PC-9 (cell line): ENCODE measurements at regions not wholly inside any gene's neighbourhood (a gene's known extent, or its start where the extent isn't known, plus 50 kb on each side); places are given as distances from the start of the nearest gene placed in this dataset.

ENCODE experiments used
- BruUV-seq: library from RNA; stranded (reverse); fragments of 400-500 nt; replicated peaks from 2 replicates; lab custom pipeline; 2021; lab: Mats Ljungman, UMichigan
- CTCF ChIA-PET: fragments of 300-600 bp; sonication (Branson Sonifier 250); formaldehyde crosslinking; loops from one replicate; lab custom pipeline; 2022; ENCODE audit warnings: antibody characterized with exemption; lab: Charles Lee
- POLR2A ChIA-PET: fragments of 300-600 bp; sonication (Branson Sonifier 250); formaldehyde crosslinking; loops from one replicate; lab custom pipeline; 2022; ENCODE audit warnings: antibody characterized with exemption; ENCODE audit not compliant: unreplicated experiment; lab: Charles Lee
- DNase-seq, 2 experiments: peaks; one replicate each; pipeline versions ENCODE4 v3.0.0 to v3.0.0-alpha.2; 2015 to 2022; ENCODE audit warnings: mixed read lengths in 1 of 2
- H2AFZ ChIP-seq: fragments of 200-600 bp; sonication (generic); 2 replicates; pipeline ENCODE4 v1.8.1; 2017; ENCODE audit warnings: antibody characterized with exemption
- H3F3A ChIP-seq: fragments of 200-600 bp; sonication (generic); 2 replicates; pipeline ENCODE4 v1.8.1; 2017; ENCODE audit warnings: antibody characterized with exemption, mild to moderate bottlenecking, low read depth; ENCODE audit not compliant: insufficient read depth
- H3K27ac ChIP-seq: fragments of 200-600 bp; sonication (generic); 2 replicates; pipeline ENCODE4 v1.6.1; 2016; ENCODE audit warnings: mixed run types
- H3K27me3 ChIP-seq: fragments of 200-600 bp; sonication (generic); 2 replicates; pipeline ENCODE4 v1.6.1; 2016; ENCODE audit warnings: low read depth, mixed run types; ENCODE audit not compliant: insufficient read depth
- H3K36me3 ChIP-seq: fragments of 200-600 bp; sonication (generic); 2 replicates; pipeline ENCODE4 v1.6.1; 2016; ENCODE audit warnings: low read depth, mixed run types
- H3K4me1 ChIP-seq: fragments of 200-600 bp; sonication (generic); replicated peaks from 2 replicates; pipeline ENCODE4 v1.6.1; 2016; ENCODE audit warnings: mixed run types; ENCODE audit not compliant: insufficient read depth
- H3K4me2 ChIP-seq: fragments of 200-600 bp; sonication (generic); 2 replicates; pipeline ENCODE4 v1.6.1; 2017; ENCODE audit warnings: mixed run types
- H3K4me3 ChIP-seq: fragments of 200-600 bp; sonication (generic); 2 replicates; pipeline ENCODE4 v1.6.1; 2016; ENCODE audit warnings: mixed run types
- H3K79me2 ChIP-seq: fragments of 200-600 bp; sonication (generic); 2 replicates; pipeline ENCODE4 v1.6.1; 2017; ENCODE audit warnings: low read depth, mixed run types
- H3K9me2 ChIP-seq: fragments of 200-600 bp; sonication (generic); 2 replicates; pipeline ENCODE4 v1.8.1; 2017; ENCODE audit warnings: mild to moderate bottlenecking; ENCODE audit not compliant: insufficient read depth
- H3K9me3 ChIP-seq: fragments of 200-600 bp; sonication (generic); 2 replicates; pipeline ENCODE4 v1.8.1; 2016; ENCODE audit warnings: low read depth; ENCODE audit not compliant: insufficient read depth
- H4K20me1 ChIP-seq: fragments of 200-600 bp; sonication (generic); 2 replicates; pipeline ENCODE4 v1.8.1; 2017; ENCODE audit not compliant: insufficient read depth
- CTCF ChIP-seq: fragments of 200-600 bp; sonication (generic); conservative IDR thresholded peaks from 2 replicates; pipeline ENCODE4 v1.6.1; 2017; ENCODE audit warnings: mixed run types, antibody characterized with exemption, mild to moderate bottlenecking, moderate library complexity
- EZH2 ChIP-seq: fragments of 200-600 bp; sonication (generic); IDR thresholded peaks from 2 replicates; pipeline ENCODE4 v1.8.0; 2017; ENCODE audit warnings: antibody characterized with exemption, low read depth
- intact Hi-C: fragments of 100-400 bp; cut with micrococcal nuclease; formaldehyde crosslinking; loops from one replicate; pipeline ENCODE4 v1.10.0; 2022; ENCODE audit not compliant: unreplicated experiment

GRCh38 chr3:65006300-65006739 is 318.5 kb upstream of the ADAMTS9 start:
- TF ChIP-seq CTCF, result no peak
- TF ChIP-seq EZH2, result no peak
- H3K27me3 ChIP-seq, result no peaks in the 10 kb centered on the region
- no peaks in the 10 kb centered on the region for H3K9me3 ChIP-seq
- H2AFZ ChIP-seq, result no peak overlapping the region
- H3K27ac ChIP-seq, result peak overlapping the region; percentile 48
- intact Hi-C loops, result loop anchor here (1.0 kb wide), 1 partner anchor 29 kb away; no protein-coding TSS in a partner anchor
- H3F3A ChIP-seq, result no peaks in the 10 kb centered on the region
- ChIA-PET POLR2A (no interaction called here), CTCF (interaction anchor here (0.9 kb wide), 1 partner anchor 28 kb away, joined by 5 read pairs; no protein-coding TSS in a partner anchor)
- H3K4me1 ChIP-seq, result peaks cover 18% of the 10 kb centered on the region
- H3K79me2 ChIP-seq, result no peaks in the 10 kb centered on the region
- no TSS peak for BruUV-seq
- peak in 1 of 2 experiments; percentile 58 for DNase-seq
- peak overlapping the region; percentile 47; the same call in 1 of the 2 replicates for H3K4me2 ChIP-seq
- no peaks in the 10 kb centered on the region for H3K36me3 ChIP-seq
- no peaks in the 10 kb centered on the region for H4K20me1 ChIP-seq
- no peak overlapping the region for H3K4me3 ChIP-seq
- H3K9me2 ChIP-seq, result no peaks in the 10 kb centered on the region

DNA sequence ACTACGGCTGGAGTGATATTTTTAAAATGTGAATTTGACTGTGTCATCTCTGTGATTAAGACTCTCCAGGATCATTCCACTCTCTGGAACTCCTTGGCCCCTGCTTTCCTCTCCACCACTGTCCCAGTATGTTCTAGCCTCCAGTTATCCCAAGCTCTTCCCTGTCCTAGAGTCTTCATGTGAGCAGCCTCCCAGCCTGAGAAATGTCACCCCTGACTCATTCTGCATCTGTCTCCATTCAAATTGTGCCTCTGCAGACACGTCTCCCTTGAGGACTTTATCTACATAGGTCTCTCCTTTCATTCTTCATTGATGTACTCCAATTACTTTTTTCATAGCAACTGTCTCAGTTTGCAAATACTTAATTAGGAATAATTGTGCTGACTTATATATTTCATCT is 317.7 kb upstream of the ADAMTS9 start:
- ChIA-PET POLR2A (no interaction called here), CTCF (no interaction called here)
- no TSS peak for BruUV-seq
- no peak for DNase-seq
- no peaks in the 10 kb centered on the region for H3K27me3 ChIP-seq
- no peaks in the 10 kb centered on the region for H4K20me1 ChIP-seq
- intact Hi-C loops, result no loop called here
- peak overlapping the region; percentile 48; the same call in 1 of the 2 replicates for H3K27ac ChIP-seq
- 0 out of 2 replicates have a peak overlapping the region, but pooled peaks have one; percentile 47 for H3K4me2 ChIP-seq
- no peak overlapping the region for H3K4me3 ChIP-seq
- H3F3A ChIP-seq, result no peaks in the 10 kb centered on the region
- no peaks in the 10 kb centered on the region for H3K9me2 ChIP-seq
- H3K79me2 ChIP-seq, result no peaks in the 10 kb centered on the region
- TF ChIP-seq EZH2, result no peak
- TF ChIP-seq CTCF, result no peak
- no peak overlapping the region for H2AFZ ChIP-seq
- H3K4me1 ChIP-seq, result peaks cover 18% of the 10 kb centered on the region
- H3K9me3 ChIP-seq, result no peaks in the 10 kb centered on the region
- no peaks in the 10 kb centered on the region for H3K36me3 ChIP-seq

GRCh38 chr3:65004795-65005295 is 317.0 kb upstream of the ADAMTS9 start:
- Histone ChIP-seq H3K4me1 (peaks cover 18% of the 10 kb centered on the region), H2AFZ (no peak overlapping the region), H4K20me1 (no peaks in the 10 kb centered on the region), H3K4me3 (no peak overlapping the region), H3K79me2 (no peaks in the 10 kb centered on the region), H3K4me2 (no peak overlapping the region), H3K27me3 (no peaks in the 10 kb centered on the region), H3F3A (no peaks in the 10 kb centered on the region), H3K36me3 (no peaks in the 10 kb centered on the region), H3K9me2 (no peaks in the 10 kb centered on the region), H3K27ac (no peak overlapping the region), H3K9me3 (no peaks in the 10 kb centered on the region)
- ChIA-PET POLR2A (no interaction called here), CTCF (no interaction called here)
- TF ChIP-seq EZH2 (no peak), CTCF (no peak)
- DNase-seq, result no peak
- no TSS peak for BruUV-seq
- intact Hi-C loops, result no loop called here
